Stomach smooth muscle (tissue), 2 donors: ENCODE measurements at regions not wholly inside any gene's neighbourhood (a gene's known extent, or its start where the extent isn't known, plus 50 kb on each side); places are given as distances from the start of the nearest gene placed in this dataset.
"Not testable (repeated sequence)": the region's sequence is repeated elsewhere in the genome, so short reads cannot be mapped to it uniquely, and the experiment has no call there.

ENCODE experiments used
- H3K27ac ChIP-seq: one replicate; pipeline ENCODE4 v1.7.0; 2013; ENCODE audit warnings: mild to moderate bottlenecking, low read length, inconsistent platforms
- H3K27me3 ChIP-seq, 2 donors: one replicate each; pipeline ENCODE4 v1.7.0; 2013; ENCODE audit warnings: low read length in 2 of 2; ENCODE audit not compliant: insufficient read depth in 2 of 2, control insufficient read depth in 1 of 2
- H3K36me3 ChIP-seq, 2 donors: one replicate each; pipeline ENCODE4 v1.7.0; 2013; ENCODE audit warnings: low read length in 2 of 2; ENCODE audit not compliant: control insufficient read depth in 2 of 2, insufficient read depth in 2 of 2
- H3K4me1 ChIP-seq: one replicate; pipeline ENCODE4 v1.7.0; 2013; ENCODE audit warnings: low read length; ENCODE audit not compliant: control insufficient read depth, insufficient read depth
- H3K4me3 ChIP-seq, 2 donors: one replicate each; pipeline ENCODE4 v1.7.0; 2013; ENCODE audit warnings: low read length in 2 of 2
- H3K9ac ChIP-seq, 2 donors: one replicate each; pipeline ENCODE4 v1.7.0; 2013; ENCODE audit warnings: low read length in 2 of 2, mild to moderate bottlenecking in 1 of 2
- H3K9me3 ChIP-seq, 2 donors: one replicate each; pipeline ENCODE4 v1.7.0; 2013; ENCODE audit warnings: low read length in 2 of 2; ENCODE audit not compliant: control insufficient read depth in 2 of 2
- donor health status: healthy.
- donor health status: Pancreatic carcinoma.

DNA sequence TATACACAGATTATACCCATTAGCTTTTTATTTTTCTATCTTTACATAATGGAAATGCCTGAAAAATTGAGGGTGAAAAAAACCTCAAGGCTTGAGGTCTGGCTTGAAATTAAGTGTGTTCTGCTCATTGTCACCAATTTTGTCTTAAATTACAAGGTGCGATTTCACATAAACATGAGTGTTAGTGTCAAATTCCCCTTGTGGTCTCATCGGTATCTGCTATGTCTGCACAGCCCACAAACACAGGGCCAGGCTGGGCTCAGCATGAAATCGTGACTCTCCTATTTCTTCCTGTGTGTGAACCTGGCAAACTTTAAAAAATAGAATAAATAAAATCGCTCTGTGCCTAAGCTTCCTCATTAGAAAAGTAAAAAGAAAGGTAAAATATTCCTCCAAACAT is 109.1 kb downstream of the CRLF2 start:
- H3K27ac ChIP-seq: no peak overlapping the region
- H3K27me3 ChIP-seq: peaks cover 0 to 3% of the 10 kb centered on the region in 2 donors
- H3K4me3 ChIP-seq: no peak overlapping the region
- H3K4me1 ChIP-seq: no peaks in the 10 kb centered on the region
- H3K9ac ChIP-seq: no peak overlapping the region
- H3K9me3 ChIP-seq: no peaks in the 10 kb centered on the region
- no peaks in the 10 kb centered on the region for H3K36me3 ChIP-seq

DNA sequence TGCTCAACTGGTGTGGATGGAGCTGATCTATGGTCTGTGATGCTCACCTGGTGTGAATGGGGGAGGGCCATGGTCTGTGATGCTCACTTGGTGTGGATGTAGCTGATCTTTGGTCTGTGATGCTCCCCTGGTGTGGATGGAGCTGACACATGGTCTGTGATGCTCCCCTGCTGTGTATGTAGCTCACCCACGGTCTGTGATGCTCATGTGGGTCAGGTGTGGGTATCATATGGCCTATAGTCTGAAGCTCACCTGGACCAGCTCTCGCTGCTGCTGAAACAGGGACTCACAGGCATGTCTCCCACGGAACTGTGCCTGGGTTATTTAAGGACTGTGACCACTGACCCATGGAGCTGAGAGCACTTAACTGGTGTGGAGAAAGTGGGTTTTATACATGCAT is 109.7 kb downstream of the CRLF2 start:
- H3K4me3 ChIP-seq: no peak overlapping the region
- H3K4me1 ChIP-seq: no peaks in the 10 kb centered on the region
- H3K27me3 ChIP-seq: peaks cover 0 to 2% of the 10 kb centered on the region in 2 donors

DNA sequence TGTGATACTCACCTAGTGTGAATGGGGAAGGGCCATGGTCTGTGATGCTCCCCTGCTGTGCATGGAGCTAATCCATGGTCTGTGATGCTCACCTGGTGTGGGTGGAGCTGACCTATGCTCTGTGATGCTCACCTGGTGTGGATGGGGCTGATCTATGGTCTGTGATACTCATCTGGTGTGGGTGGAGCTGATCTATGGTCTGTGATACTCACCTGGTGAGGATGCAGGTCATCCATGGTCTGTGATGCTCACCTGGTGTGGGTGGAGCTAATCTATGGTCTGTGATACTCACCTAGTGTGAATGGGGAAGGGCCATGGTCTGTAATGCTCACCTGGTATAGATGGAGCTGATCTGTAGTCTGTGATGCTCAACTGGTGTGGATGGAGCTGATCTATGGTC is 110.2 kb downstream of the CRLF2 start:
- H3K9me3 ChIP-seq, H3K27me3 ChIP-seq, H3K9ac ChIP-seq, H3K4me1 ChIP-seq, H3K27ac ChIP-seq, H3K36me3 ChIP-seq, H3K4me3 ChIP-seq: not testable (repeated sequence)

More for the DNA sequence above, 109.7 kb downstream of the CRLF2 start:
- Histone ChIP-seq H3K9me3 (peaks cover 0 to 2% of the 10 kb centered on the region in 2 donors), H3K27ac (no peak overlapping the region), H3K9ac (no peak overlapping the region), H3K36me3 (no peaks in the 10 kb centered on the region)

DNA sequence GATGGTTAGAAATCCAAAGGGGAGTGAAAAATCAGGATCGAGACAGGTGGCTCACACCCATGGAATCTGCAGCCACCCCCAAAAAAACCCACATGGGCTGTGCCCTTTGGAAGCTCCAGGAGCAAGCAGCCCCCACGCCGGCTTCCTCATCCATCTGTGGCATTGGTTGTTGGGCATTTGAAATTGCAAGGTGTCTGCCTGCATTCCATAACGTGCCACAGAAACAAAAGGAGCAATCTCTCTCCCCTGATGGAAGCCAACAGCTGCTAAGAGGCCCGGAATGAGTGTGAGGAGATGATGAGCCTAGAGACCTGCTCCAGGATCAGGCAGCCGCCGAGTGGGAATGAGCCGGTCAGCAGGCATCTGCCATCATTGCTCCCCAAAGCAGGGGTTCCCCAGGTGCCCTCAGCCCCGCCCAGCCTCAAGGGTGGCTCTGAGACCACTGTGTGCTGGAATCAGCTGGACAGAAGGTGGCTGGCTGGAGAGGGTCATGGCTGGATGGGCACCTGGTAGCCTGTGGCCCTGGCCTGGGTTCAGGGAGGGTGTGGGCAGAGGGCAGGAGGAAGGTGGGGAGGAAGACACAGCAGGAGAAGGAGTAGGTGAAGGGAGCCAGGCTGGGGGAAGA is 113.2 kb downstream of the CRLF2 start:
- Histone ChIP-seq H3K27ac (no peak overlapping the region), H3K36me3 (no peaks in the 10 kb centered on the region), H3K9me3 (peaks cover 5 to 15% of the 10 kb centered on the region in 2 donors), H3K4me1 (no peaks in the 10 kb centered on the region), H3K27me3 (peaks cover 0 to 2% of the 10 kb centered on the region in 2 donors), H3K4me3 (no peak overlapping the region), H3K9ac (no peak overlapping the region)

DNA sequence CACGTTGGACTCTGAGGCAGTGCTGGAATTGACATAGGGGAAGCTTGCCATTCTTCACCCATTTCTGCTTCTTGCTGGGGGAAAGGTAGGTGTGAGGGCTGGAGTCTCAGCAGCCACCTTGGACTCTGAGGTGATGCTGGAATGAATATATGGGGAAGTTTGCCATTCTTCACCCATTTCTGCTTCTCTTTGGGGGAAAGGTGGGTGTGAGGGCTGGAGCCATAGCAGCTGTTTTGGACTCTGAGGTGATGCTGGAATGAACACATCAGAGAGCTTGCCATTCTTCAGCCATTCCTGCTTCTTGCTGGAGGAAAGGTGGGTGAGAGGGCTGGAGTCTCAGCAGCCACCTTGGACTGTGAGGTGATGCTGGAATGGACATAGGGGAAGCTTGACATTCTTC is 115.1 kb downstream of the CRLF2 start:
- H3K4me1 ChIP-seq: no peaks in the 10 kb centered on the region
- no peaks in the 10 kb centered on the region for H3K36me3 ChIP-seq
- H3K27me3 ChIP-seq: no peaks in the 10 kb centered on the region
- H3K9me3 ChIP-seq: peaks cover 5 to 15% of the 10 kb centered on the region in 2 donors
- H3K9ac ChIP-seq: no peak overlapping the region
- no peak overlapping the region for H3K27ac ChIP-seq
- no peak overlapping the region for H3K4me3 ChIP-seq

DNA sequence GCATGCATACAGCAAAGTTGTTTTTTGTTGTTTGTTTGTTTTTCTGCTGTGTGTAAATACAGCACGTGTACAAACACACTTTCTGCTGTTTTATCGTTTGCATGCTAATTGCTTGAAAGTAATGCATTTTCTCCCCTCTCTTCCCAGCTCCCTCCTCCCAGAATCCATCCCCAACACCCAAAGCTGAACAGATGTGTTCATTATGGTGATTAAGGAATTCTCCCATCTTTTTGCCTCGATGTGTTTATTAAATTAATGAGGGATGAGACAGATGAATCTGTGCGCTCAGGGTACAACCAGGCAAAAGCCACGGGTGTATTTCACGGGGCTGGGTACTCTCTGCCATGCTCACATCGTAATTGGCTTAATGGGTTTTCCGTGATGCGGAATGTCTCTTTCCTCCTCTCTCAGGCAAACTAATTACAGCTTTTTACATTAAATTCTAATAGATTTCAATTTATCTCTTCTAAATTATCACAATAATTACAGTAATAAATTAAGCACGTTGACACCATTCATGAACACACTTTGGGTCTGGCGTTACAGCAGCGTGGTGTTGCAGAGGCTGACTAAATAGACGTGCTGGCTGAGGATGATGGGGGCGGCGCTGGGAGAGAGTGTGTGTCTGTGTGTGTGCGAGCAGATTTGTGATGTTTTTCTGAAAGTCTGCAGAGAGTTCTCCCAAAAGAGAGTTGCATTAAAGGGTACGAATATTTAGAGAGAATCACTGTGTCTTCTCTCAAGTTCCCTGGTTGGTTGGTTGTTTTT is 117.7 kb downstream of the CRLF2 start:
- peaks cover 5 to 15% of the 10 kb centered on the region in 2 donors for H3K9me3 ChIP-seq
- no peak overlapping the region for H3K27ac ChIP-seq
- H3K36me3 ChIP-seq: no peaks in the 10 kb centered on the region
- H3K27me3 ChIP-seq: no peaks in the 10 kb centered on the region
- H3K9ac ChIP-seq: no peak overlapping the region
- H3K4me1 ChIP-seq: no peaks in the 10 kb centered on the region
- no peak overlapping the region for H3K4me3 ChIP-seq

DNA sequence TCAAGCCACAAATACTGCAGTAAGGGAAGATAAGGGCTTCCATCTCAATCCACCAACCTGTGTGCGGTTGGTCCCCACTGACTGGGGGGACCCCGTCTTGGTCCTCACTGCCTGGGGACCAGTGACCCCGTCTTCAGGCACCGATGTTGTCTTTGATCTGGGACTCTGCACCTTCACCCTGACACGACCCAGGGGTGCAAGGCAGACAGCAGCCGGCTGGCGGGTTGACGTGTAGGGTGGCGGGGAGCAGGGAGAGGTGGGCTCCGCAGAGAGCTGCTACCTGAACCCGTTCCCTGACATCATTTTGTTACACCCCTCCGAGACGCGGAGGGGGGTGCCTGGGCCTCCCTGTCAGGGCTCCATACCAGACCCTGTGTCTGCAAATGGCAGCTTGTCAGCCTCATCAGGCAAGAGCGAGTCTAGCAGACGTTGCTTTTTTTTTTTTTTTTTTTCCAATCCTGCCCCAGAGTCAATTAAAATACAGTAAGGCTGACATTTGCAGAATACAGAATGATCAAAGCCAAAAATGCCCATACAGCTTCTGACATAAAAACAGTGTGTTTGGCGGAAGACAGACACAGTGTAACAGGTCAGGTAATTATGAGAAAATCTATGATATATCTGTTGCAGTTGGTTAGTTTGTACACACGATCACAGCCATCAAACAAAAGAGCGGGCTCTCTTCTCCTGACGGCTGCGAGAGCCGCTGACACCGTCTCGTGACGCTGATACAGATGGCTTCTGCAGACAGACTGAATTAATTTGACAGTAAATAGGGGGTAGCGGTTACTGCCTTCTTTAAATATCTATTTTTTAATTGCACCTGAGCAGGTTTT is 118.6 kb downstream of the CRLF2 start:
- H3K9ac ChIP-seq: no peak overlapping the region
- H3K27me3 ChIP-seq: no peaks in the 10 kb centered on the region
- no peak overlapping the region for H3K27ac ChIP-seq
- H3K36me3 ChIP-seq: no peaks in the 10 kb centered on the region
- no peaks in the 10 kb centered on the region for H3K4me1 ChIP-seq
- peaks cover 7 to 15% of the 10 kb centered on the region in 2 donors for H3K9me3 ChIP-seq
- H3K4me3 ChIP-seq: no peak overlapping the region

DNA sequence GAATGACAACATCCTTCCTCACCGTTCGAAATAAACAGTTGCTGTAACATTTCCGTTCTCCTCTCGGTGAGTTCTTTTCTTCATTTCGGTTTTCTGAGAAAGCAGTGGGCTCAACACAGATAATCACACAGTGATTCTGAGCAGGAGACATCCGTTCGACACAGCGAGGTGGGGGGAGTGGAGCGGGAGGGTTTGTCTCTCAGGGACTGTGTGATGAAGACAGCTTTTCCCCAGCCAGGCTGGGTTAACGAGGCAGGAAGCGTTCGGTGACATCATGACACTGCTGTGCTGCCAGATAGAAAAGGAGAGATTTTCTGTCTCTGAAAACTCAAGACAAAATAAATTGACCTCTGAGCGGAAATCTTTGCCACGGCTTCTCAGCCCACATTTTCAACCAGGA is 119.3 kb downstream of the CRLF2 start:
- no peak overlapping the region for H3K9ac ChIP-seq
- H3K27ac ChIP-seq: no peak overlapping the region
- no peaks in the 10 kb centered on the region for H3K27me3 ChIP-seq
- H3K4me1 ChIP-seq: no peaks in the 10 kb centered on the region
- H3K4me3 ChIP-seq: no peak overlapping the region
- peaks cover 7 to 15% of the 10 kb centered on the region in 2 donors for H3K9me3 ChIP-seq
- H3K36me3 ChIP-seq: no peaks in the 10 kb centered on the region

DNA sequence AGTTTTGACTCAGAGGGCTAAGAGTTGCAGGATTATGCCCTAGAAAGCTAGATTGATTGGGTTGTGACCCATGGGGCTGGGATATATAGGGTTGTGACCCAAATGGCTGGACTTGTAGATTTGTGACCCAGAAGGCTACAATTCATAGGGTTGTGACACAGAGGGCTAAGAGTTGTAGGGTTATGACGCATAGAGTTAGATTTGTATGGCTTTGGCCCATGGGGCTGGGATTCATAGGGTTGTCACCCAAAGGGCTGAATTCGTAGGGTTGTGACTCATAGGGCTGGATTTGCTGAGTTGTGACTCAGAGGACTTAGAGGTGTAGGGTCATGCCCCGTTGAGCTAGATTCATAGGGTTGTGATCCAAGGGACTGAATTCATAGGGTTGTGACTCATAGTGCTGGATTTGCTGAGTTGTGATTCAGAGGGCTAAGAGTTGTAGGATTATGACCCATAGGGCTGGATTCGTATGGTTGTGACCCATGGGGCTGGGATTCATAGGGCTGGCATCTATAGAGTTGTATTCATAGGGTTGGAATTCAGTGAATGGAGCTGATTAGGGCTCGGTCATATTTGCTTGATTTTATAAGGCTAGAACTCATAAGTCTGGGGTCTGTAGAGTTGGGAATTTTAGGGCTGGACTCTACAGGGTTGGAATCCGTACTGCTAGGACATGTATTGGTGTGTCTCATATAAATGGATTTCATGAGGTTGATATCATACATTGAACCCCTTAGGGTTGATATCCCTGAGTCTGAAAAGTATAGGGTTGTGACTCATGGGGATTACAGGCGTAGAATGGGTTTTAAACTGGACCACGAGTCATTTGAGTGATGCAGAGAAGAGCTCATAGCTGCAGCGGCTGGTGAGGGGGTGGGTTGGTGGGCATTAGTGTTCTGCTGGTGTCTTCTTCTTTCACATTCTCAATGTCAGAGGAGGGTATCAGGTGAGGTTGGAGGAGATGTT is 125.7 kb downstream of the CRLF2 start:
- no peaks in the 10 kb centered on the region for H3K4me1 ChIP-seq
- H3K27ac ChIP-seq: no peak overlapping the region
- H3K4me3 ChIP-seq: no peak overlapping the region
- peaks cover 2 to 13% of the 10 kb centered on the region in 2 donors for H3K9me3 ChIP-seq
- H3K27me3 ChIP-seq: no peaks in the 10 kb centered on the region
- no peak overlapping the region for H3K9ac ChIP-seq
- no peaks in the 10 kb centered on the region for H3K36me3 ChIP-seq

DNA sequence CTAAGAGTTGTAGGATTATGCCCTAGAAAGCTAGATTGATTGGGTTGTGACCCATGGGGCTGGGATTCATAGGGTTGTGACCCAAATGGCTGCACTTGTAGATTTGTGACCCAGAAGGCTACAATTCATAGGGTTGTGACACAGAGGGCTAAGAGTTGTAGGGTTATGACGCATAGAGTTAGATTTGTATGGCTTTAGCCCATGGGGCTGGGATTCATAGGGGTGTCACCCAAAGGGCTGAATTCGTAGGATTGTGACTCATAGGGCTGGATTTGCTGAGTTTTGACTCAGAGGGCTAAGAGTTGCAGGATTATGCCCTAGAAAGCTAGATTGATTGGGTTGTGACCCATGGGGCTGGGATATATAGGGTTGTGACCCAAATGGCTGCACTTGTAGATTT is 126.6 kb downstream of the CRLF2 start:
- not testable (repeated sequence) for H3K27me3 ChIP-seq, H3K4me1 ChIP-seq, H3K36me3 ChIP-seq, H3K4me3 ChIP-seq, H3K27ac ChIP-seq, H3K9ac ChIP-seq
- H3K9me3 ChIP-seq: peaks cover 2 to 13% of the 10 kb centered on the region in 2 donors
